Mammary epithelial cell (primary cell): ENCODE measurements at regions not wholly inside any gene's neighbourhood (a gene's known extent, or its start where the extent isn't known, plus 50 kb on each side); places are given as distances from the start of the nearest gene placed in this dataset.

Source experiments
- EZH2 ChIP-seq: IDR thresholded peaks from 2 replicates; pipeline ENCODE4 v1.6.1; 2012; ENCODE audit warnings: low read length, inconsistent platforms, borderline replicate concordance
- TF ChIP-seq, protein P1 (sequence below), 2 donors: IDR thresholded peaks in 1 of 2; conservative IDR thresholded peaks in 1 of 2; 2 replicates each; pipeline ENCODE4 v1.5.1; 2011 to 2012; ENCODE audit warnings: inconsistent platforms in 2 of 2, low read length in 2 of 2, mild to moderate bottlenecking in 2 of 2, control low read depth in 1 of 2, low read depth in 1 of 2; ENCODE audit not compliant: insufficient read depth in 1 of 2; ENCODE audit errors: extremely low read depth in 1 of 2

- TF ChIP-seq, protein P1, sequence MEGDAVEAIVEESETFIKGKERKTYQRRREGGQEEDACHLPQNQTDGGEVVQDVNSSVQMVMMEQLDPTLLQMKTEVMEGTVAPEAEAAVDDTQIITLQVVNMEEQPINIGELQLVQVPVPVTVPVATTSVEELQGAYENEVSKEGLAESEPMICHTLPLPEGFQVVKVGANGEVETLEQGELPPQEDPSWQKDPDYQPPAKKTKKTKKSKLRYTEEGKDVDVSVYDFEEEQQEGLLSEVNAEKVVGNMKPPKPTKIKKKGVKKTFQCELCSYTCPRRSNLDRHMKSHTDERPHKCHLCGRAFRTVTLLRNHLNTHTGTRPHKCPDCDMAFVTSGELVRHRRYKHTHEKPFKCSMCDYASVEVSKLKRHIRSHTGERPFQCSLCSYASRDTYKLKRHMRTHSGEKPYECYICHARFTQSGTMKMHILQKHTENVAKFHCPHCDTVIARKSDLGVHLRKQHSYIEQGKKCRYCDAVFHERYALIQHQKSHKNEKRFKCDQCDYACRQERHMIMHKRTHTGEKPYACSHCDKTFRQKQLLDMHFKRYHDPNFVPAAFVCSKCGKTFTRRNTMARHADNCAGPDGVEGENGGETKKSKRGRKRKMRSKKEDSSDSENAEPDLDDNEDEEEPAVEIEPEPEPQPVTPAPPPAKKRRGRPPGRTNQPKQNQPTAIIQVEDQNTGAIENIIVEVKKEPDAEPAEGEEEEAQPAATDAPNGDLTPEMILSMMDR (conservative IDR thresholded peaks at IDR 0.05 in 1 of 2, IDR thresholded peaks at IDR 0.05 in 1 of 2; ENCODE audit: extremely low read depth in 1 of 2, insufficient read depth in 1 of 2, low read depth in 1 of 2, low read length in 2 of 2) = no peak
- no peak for TF ChIP-seq EZH2
Measured at GRCh38 chr2:74045454-74045853, 60.7 kb downstream of the TET3 start.
